GM18870 (cell line): ENCODE measurements at regions not wholly inside any gene's neighbourhood (a gene's known extent, or its start where the extent isn't known, plus 50 kb on each side); places are given as distances from the start of the nearest gene placed in this dataset.

ENCODE experiments used
- ATAC-seq: cut with Tn5 transposase; IDR thresholded peaks from one replicate; pipeline ENCODE4 v1.9.1; 2021; ENCODE audit warnings: moderate library complexity; ENCODE audit not compliant: unreplicated experiment

GRCh38 chr18:44386401-44386800 lies 294.3 kb upstream of the SETBP1 start:
- ATAC-seq: no peak

GRCh38 chr18:44388329-44388728 lies 292.4 kb upstream of the SETBP1 start:
- ATAC-seq: no peak

GRCh38 chr18:44392933-44393332 lies 287.8 kb upstream of the SETBP1 start:
- ATAC-seq: no peak

- ATAC-seq: no peak
Observed at GRCh38 chr18:44393406-44393805, 287.3 kb upstream of the SETBP1 start.

- no peak for ATAC-seq
Observed at GRCh38 chr18:44396550-44396949, 284.1 kb upstream of the SETBP1 start.

- ATAC-seq: no peak
Observed at GRCh38 chr18:44409071-44409470, 271.6 kb upstream of the SETBP1 start.

GRCh38 chr18:44409515-44409914 lies 271.2 kb upstream of the SETBP1 start:
- ATAC-seq: no peak

GRCh38 chr18:44410740-44411139 lies 269.9 kb upstream of the SETBP1 start:
- ATAC-seq: no peak

- ATAC-seq: no peak
Observed at GRCh38 chr18:44411262-44411905, 269.3 kb upstream of the SETBP1 start.

- no peak for ATAC-seq
Observed at GRCh38 chr18:44411976-44412375, 268.7 kb upstream of the SETBP1 start.

- no peak for ATAC-seq
Observed at GRCh38 chr18:44423814-44424644, 256.7 kb upstream of the SETBP1 start.

GRCh38 chr18:44424645-44425035 lies 256.0 kb upstream of the SETBP1 start:
- ATAC-seq: no peak

- ATAC-seq: no peak
Observed at GRCh38 chr18:44425161-44425560, 255.5 kb upstream of the SETBP1 start.

- ATAC-seq: no peak
Observed at GRCh38 chr18:44437603-44438002, 243.1 kb upstream of the SETBP1 start.

- no peak for ATAC-seq
Observed at GRCh38 chr18:44450226-44450625, 230.5 kb upstream of the SETBP1 start.

- ATAC-seq: no peak
Observed at GRCh38 chr18:44452346-44452745, 228.3 kb upstream of the SETBP1 start.

- no peak for ATAC-seq
Observed at GRCh38 chr18:44453505-44453904, 227.2 kb upstream of the SETBP1 start.

GRCh38 chr18:44458777-44459176 lies 221.9 kb upstream of the SETBP1 start:
- no peak for ATAC-seq

GRCh38 chr18:44464398-44465180 lies 216.1 kb upstream of the SETBP1 start:
- no peak for ATAC-seq

GRCh38 chr18:44465381-44465841 lies 215.3 kb upstream of the SETBP1 start:
- ATAC-seq: no peak

GRCh38 chr18:44466997-44467396 lies 213.7 kb upstream of the SETBP1 start:
- no peak for ATAC-seq

GRCh38 chr18:44467718-44468117 lies 213.0 kb upstream of the SETBP1 start:
- ATAC-seq: no peak
